GM12892 (cell line): ENCODE measurements at regions not wholly inside any gene's neighbourhood (a gene's known extent, or its start where the extent isn't known, plus 50 kb on each side); places are given as distances from the start of the nearest gene placed in this dataset.

ENCODE experiments used
- POLR2A ChIP-seq: IDR thresholded peaks from 2 replicates; pipeline ENCODE4 v1.6.1; 2011; ENCODE audit warnings: low read depth, low read length, control low read depth
- POLR2AphosphoS5 ChIP-seq: IDR thresholded peaks from 2 replicates; pipeline ENCODE4 v1.6.1; 2011; ENCODE audit warnings: low read depth, low read length, control low read depth
- TAF1 ChIP-seq: IDR thresholded peaks from 2 replicates; pipeline ENCODE4 v1.6.1; 2011; ENCODE audit warnings: low read depth, mild to moderate bottlenecking, control low read depth, low read length, borderline replicate concordance

GRCh38 chr6:10338151-10338550, 76.7 kb downstream of the TFAP2A start:
- TF ChIP-seq POLR2A (no peak), POLR2AphosphoS5 (no peak), TAF1 (no peak)
